A549 (cell line): ENCODE measurements at regions not wholly inside any gene's neighbourhood (a gene's known extent, or its start where the extent isn't known, plus 50 kb on each side); places are given as distances from the start of the nearest gene placed in this dataset.

Experiments used
- ATAC-seq, 2 experiments: fragments of 200-7000 bp in 1 of 2; fragments of >200 bp in 1 of 2; cut with Nextera tagmentation in 1 of 2; cut with Tn5 transposase in 1 of 2; 3 replicates each; pipeline versions ENCODE4 v1.8.0 to v1.9.1; 2018 to 2020; ENCODE audit warnings: mild to moderate bottlenecking in 1 of 2, moderate library complexity in 1 of 2
- CTCF ChIA-PET: fragments of 300-600 bp; sonication (Branson Sonifier 250); formaldehyde crosslinking; extraction: SDS; loops from one replicate; lab custom pipeline; 2021; ENCODE audit warnings: antibody characterized with exemption, inconsistent platforms; lab: Yijun Ruan, JAX
- POLR2A ChIA-PET: fragments of 350-600 bp; formaldehyde crosslinking; extraction: SDS; loops from one replicate; lab custom pipeline; 2021; ENCODE audit warnings: antibody characterized with exemption, inconsistent platforms; lab: Yijun Ruan, JAX
- DNase-seq, 2 experiments: peaks; one replicate each; pipeline versions ENCODE4 v3.0.0 to v3.0.0-alpha.2; 2011 to 2016; ENCODE audit warnings: low read depth in 1 of 2, low spot score in 1 of 2
- FAIRE-seq: peaks from 2 replicates; lab custom pipeline; 2011; peaks lifted over from hg19 to GRCh38; lab: Jason Lieb, UNC
- H3K27ac ChIP-seq, 2 experiments: fragments of >200 bp; sonication (Bioruptor Twin); formaldehyde crosslinking; 3 replicates each; pipeline ENCODE4 v1.5.1; 2016 to 2017
- H3K4me1 ChIP-seq: fragments of >200 bp; sonication (Bioruptor Twin); formaldehyde crosslinking; 3 replicates; pipeline ENCODE4 v1.6.1; 2016
- H3K4me2 ChIP-seq: fragments of >200 bp; sonication (Bioruptor Twin); formaldehyde crosslinking; 3 replicates; pipeline ENCODE4 v1.6.1; 2016
- H3K4me3 ChIP-seq: fragments of >200 bp; sonication (Bioruptor Twin); formaldehyde crosslinking; 3 replicates; pipeline ENCODE4 v1.5.1; 2016
- H3K9me3 ChIP-seq: fragments of >200 bp; sonication (Bioruptor Twin); formaldehyde crosslinking; 3 replicates; pipeline ENCODE4 v1.6.1; 2016
- ATOH8 ChIP-seq: fragments of 250-450 bp; sonication (Bioruptor Pico); IDR thresholded peaks from 2 replicates; pipeline ENCODE4 v1.5.0; 2020; ENCODE audit warnings: low read depth, mild to moderate bottlenecking, moderate library complexity
- BCL3 ChIP-seq: fragments of >200 bp; sonication (Bioruptor Twin); formaldehyde crosslinking; IDR thresholded peaks from 3 replicates; pipeline ENCODE4 v1.6.1; 2016
- BHLHE40 ChIP-seq: IDR thresholded peaks from 2 replicates; pipeline ENCODE4 v1.6.1; 2012; ENCODE audit warnings: low read depth, low read length, inconsistent platforms
- CBX2 ChIP-seq: fragments of 200-600 bp; sonication (generic); IDR thresholded peaks from 2 replicates; pipeline ENCODE4 v1.6.1; 2016; ENCODE audit warnings: low read depth, mild to moderate bottlenecking, borderline replicate concordance
- CBX8 ChIP-seq: fragments of 200-600 bp; sonication (generic); IDR thresholded peaks from 2 replicates; pipeline ENCODE4 v1.6.1; 2016
- CHD2 ChIP-seq: fragments of 150-350 bp; IDR thresholded peaks from 2 replicates; pipeline ENCODE4 v1.6.1; 2014; ENCODE audit warnings: low read length; ENCODE audit not compliant: partially characterized antibody
- E2F6 ChIP-seq: IDR thresholded peaks from 2 replicates; pipeline ENCODE4 v1.6.1; 2012; ENCODE audit warnings: low read depth, borderline replicate concordance
- EHF ChIP-seq: fragments of 250-450 bp; sonication (Bioruptor Pico); IDR thresholded peaks from 2 replicates; pipeline ENCODE4 v1.5.0; 2020; ENCODE audit warnings: mild to moderate bottlenecking
- ESRRA ChIP-seq: fragments of 150-350 bp; IDR thresholded peaks from 2 replicates; pipeline ENCODE4 v1.6.1; 2014; ENCODE audit warnings: mild to moderate bottlenecking, low read length, borderline replicate concordance
- FOSB ChIP-seq: fragments of 250-450 bp; sonication (Bioruptor Pico); IDR thresholded peaks from 2 replicates; pipeline ENCODE4 v1.5.0; 2020; ENCODE audit warnings: mild to moderate bottlenecking, moderate library complexity
- FOSL2 ChIP-seq, 2 experiments: fragments of 450-650 bp in 1 of 2; fragments of >200 bp in 1 of 2; sonication (Bioruptor Twin) in 1 of 2; formaldehyde crosslinking; IDR thresholded peaks; 2 replicates each; pipeline versions ENCODE4 v1.5.0 to v1.6.1; 2016 to 2020; ENCODE audit warnings: mild to moderate bottlenecking in 1 of 2, moderate library complexity in 1 of 2
- FOXS1 ChIP-seq: fragments of 250-450 bp; sonication (Bioruptor Pico); IDR thresholded peaks from 2 replicates; pipeline ENCODE4 v1.5.0; 2020; ENCODE audit warnings: mild to moderate bottlenecking, moderate library complexity
- HDAC2 ChIP-seq: fragments of 200-600 bp; sonication (generic); IDR thresholded peaks from 2 replicates; pipeline ENCODE4 v1.6.1; 2016
- HOXA7 ChIP-seq: fragments of 250-450 bp; sonication (Bioruptor Pico); IDR thresholded peaks from 2 replicates; pipeline ENCODE4 v1.5.0; 2020; ENCODE audit warnings: mild to moderate bottlenecking, moderate library complexity
- HOXB13 ChIP-seq: fragments of 250-450 bp; sonication (Bioruptor Pico); IDR thresholded peaks from 2 replicates; pipeline ENCODE4 v1.5.0; 2020; ENCODE audit warnings: low read depth, mild to moderate bottlenecking, moderate library complexity
- HOXB5 ChIP-seq: fragments of 250-450 bp; sonication (Bioruptor Pico); IDR thresholded peaks from 2 replicates; pipeline ENCODE4 v1.5.0; 2020; ENCODE audit warnings: mild to moderate bottlenecking, moderate library complexity
- JUN ChIP-seq, 2 experiments: fragments of >200 bp; sonication (Bioruptor Twin); formaldehyde crosslinking; IDR thresholded peaks; 2 replicates in 1 of 2; 3 replicates in 1 of 2; pipeline ENCODE4 v1.6.1; 2016 to 2017
- KDM1A ChIP-seq: fragments of 200-600 bp; sonication (generic); IDR thresholded peaks from 2 replicates; pipeline ENCODE4 v1.6.1; 2016; ENCODE audit warnings: low read depth, mild to moderate bottlenecking
- KDM5A ChIP-seq: fragments of 200-600 bp; sonication (generic); IDR thresholded peaks from 2 replicates; pipeline ENCODE4 v1.6.1; 2016; ENCODE audit warnings: antibody characterized with exemption, mild to moderate bottlenecking
- NPAS2 ChIP-seq: fragments of 250-450 bp; sonication (Bioruptor Pico); IDR thresholded peaks from 2 replicates; pipeline ENCODE4 v1.8.0; 2022; ENCODE audit warnings: mild to moderate bottlenecking, moderate library complexity, borderline replicate concordance
- PHF8 ChIP-seq: fragments of 200-600 bp; sonication (generic); IDR thresholded peaks from 2 replicates; pipeline ENCODE4 v1.6.1; 2016; ENCODE audit warnings: low read depth, mild to moderate bottlenecking, antibody characterized with exemption, moderate library complexity, borderline replicate concordance
- POLR2A ChIP-seq: IDR thresholded peaks from 2 replicates; pipeline ENCODE4 v1.6.1; 2012; ENCODE audit warnings: mild to moderate bottlenecking, low read length
- RARB ChIP-seq: fragments of 250-450 bp; sonication (Bioruptor Pico); IDR thresholded peaks from 2 replicates; pipeline ENCODE4 v1.8.0; 2021; ENCODE audit warnings: mild to moderate bottlenecking, moderate library complexity
- RCOR1 ChIP-seq: fragments of 150-350 bp; IDR thresholded peaks from 2 replicates; pipeline ENCODE4 v1.6.1; 2014; ENCODE audit warnings: antibody characterized with exemption, low read length, low read depth
- RNF2 ChIP-seq: fragments of 200-600 bp; sonication (generic); IDR thresholded peaks from 2 replicates; pipeline ENCODE4 v1.6.1; 2016; ENCODE audit warnings: low read depth, mild to moderate bottlenecking, antibody characterized with exemption, moderate library complexity, borderline replicate concordance
- TP53 ChIP-seq: fragments of 250-450 bp; sonication (Bioruptor Pico); IDR thresholded peaks from 2 replicates; pipeline ENCODE4 v1.5.0; 2021; ENCODE audit warnings: mild to moderate bottlenecking, moderate library complexity
- ZNF302 ChIP-seq: fragments of 250-450 bp; sonication (Bioruptor Pico); IDR thresholded peaks from 2 replicates; pipeline ENCODE4 v1.9.0; 2021; ENCODE audit warnings: inconsistent platforms, mild to moderate bottlenecking, moderate library complexity
- WGBS: methylation state at CpG from one replicate; pipeline ENCODE4 v1.1.6; 2017; ENCODE audit errors: missing lambda C conversion rate; 5-methylcytosine and 5-hydroxymethylcytosine counted together

GRCh38 chr15:97652041-97652440 is 308.5 kb upstream of the ARRDC4 start:
- Histone ChIP-seq H3K27ac (no peak overlapping the region), H3K4me3 (no peak overlapping the region), H3K9me3 (no peaks in the 10 kb centered on the region), H3K4me2 (no peak overlapping the region), H3K4me1 (no peaks in the 10 kb centered on the region)
- DNase-seq (no peak), FAIRE-seq (no peak), ATAC-seq (no peak)
- ChIA-PET CTCF (no interaction called here), POLR2A (no interaction called here)
- TF ChIP-seq CBX2: no peak
- TF ChIP-seq RCOR1: no peak
- no peak for TF ChIP-seq BHLHE40
- TF ChIP-seq EHF (CRISPR knock-in tag): no peak
- no peak for TF ChIP-seq KDM5A
- no peak for TF ChIP-seq JUN (IDR thresholded peaks at IDR 0.05)
- TF ChIP-seq CBX8: no peak
- TF ChIP-seq NPAS2 (CRISPR knock-in tag): no peak
- TF ChIP-seq HOXB13 (CRISPR knock-in tag): no peak
- no peak for TF ChIP-seq CHD2
- no peak for TF ChIP-seq KDM1A
- TF ChIP-seq POLR2A: no peak
- TF ChIP-seq TP53 (CRISPR knock-in tag): no peak
- TF ChIP-seq RNF2: no peak
- TF ChIP-seq FOXS1 (CRISPR knock-in tag): no peak
- TF ChIP-seq BCL3: no peak
- WGBS: 35% methylated on average over 3 of the region's 3 CpGs

GRCh38 chr15:97652700-97653167 is 307.8 kb upstream of the ARRDC4 start:
- H3K4me2 ChIP-seq: no peak overlapping the region
- no peaks in the 10 kb centered on the region for H3K4me1 ChIP-seq
- no peak for FAIRE-seq
- TF ChIP-seq KDM1A (no peak), RARB (no peak), HOXA7 (CRISPR knock-in tag) (no peak), E2F6 (no peak), TP53 (CRISPR knock-in tag) (no peak), FOSL2 (IDR thresholded peaks at IDR 0.05) (no peak), FOSL2 (CRISPR knock-in tag; IDR thresholded peaks at IDR 0.05) (no peak), HDAC2 (no peak), HOXB5 (CRISPR knock-in tag) (no peak)
- TF ChIP-seq, all 56 proteins: peak for 0
- WGBS: 45% methylated on average over 32 of the region's 32 CpGs
- Histone ChIP-seq H3K27ac (no peak overlapping the region), H3K9me3 (no peaks in the 10 kb centered on the region), H3K4me3 (no peak overlapping the region)
- ATAC-seq (peak in 1 of 2 experiments; percentile 28; a peak in 2 of 6 replicates), DNase-seq (no peak)
- POLR2A ChIA-PET: no interaction called here
- CTCF ChIA-PET: no interaction called here

GRCh38 chr15:97653896-97654295 is 306.6 kb upstream of the ARRDC4 start:
- no peak for DNase-seq
- WGBS: 6% methylated on average over 1 of the region's 1 CpG
- CTCF ChIA-PET: no interaction called here
- H3K27ac ChIP-seq: no peak overlapping the region
- POLR2A ChIA-PET: no interaction called here
- no peaks in the 10 kb centered on the region for H3K4me1 ChIP-seq
- H3K4me2 ChIP-seq: no peak overlapping the region
- no peak for FAIRE-seq
- no peaks in the 10 kb centered on the region for H3K9me3 ChIP-seq
- ATAC-seq: no peak
- H3K4me3 ChIP-seq: no peak overlapping the region
- TF ChIP-seq BCL3 (no peak), ZNF302 (CRISPR knock-in tag) (no peak), PHF8 (no peak), FOSB (CRISPR knock-in tag) (no peak), ESRRA (no peak), CHD2 (no peak), ATOH8 (CRISPR knock-in tag) (no peak), FOSL2 (IDR thresholded peaks at IDR 0.05) (no peak), FOSL2 (CRISPR knock-in tag; IDR thresholded peaks at IDR 0.05) (no peak)
